H9 (cell line): ENCODE measurements at regions not wholly inside any gene's neighbourhood (a gene's known extent, or its start where the extent isn't known, plus 50 kb on each side); places are given as distances from the start of the nearest gene placed in this dataset.

Experiments used
- DNase-seq: peaks from one replicate; pipeline ENCODE4 v3.0.0-alpha.2; 2017
- H2AFZ ChIP-seq: one replicate; pipeline ENCODE4 v1.6.1; 2013; ENCODE audit warnings: mild to moderate bottlenecking, low read length, control low read depth, moderate library complexity
- H2AK5ac ChIP-seq: 2 replicates; pipeline ENCODE4 v1.6.1; 2013; ENCODE audit warnings: low read length, control low read depth, mixed read lengths; ENCODE audit not compliant: insufficient read length
- H2BK120ac ChIP-seq: one replicate; pipeline ENCODE4 v1.6.1; 2013; ENCODE audit warnings: low read depth, mild to moderate bottlenecking, low read length, control low read depth, inconsistent platforms; ENCODE audit not compliant: poor library complexity, severe bottlenecking
- H2BK12ac ChIP-seq: 2 replicates; pipeline ENCODE4 v1.6.1; 2013; ENCODE audit warnings: low read length, control low read depth, mixed read lengths, low read depth; ENCODE audit not compliant: insufficient read length
- H2BK15ac ChIP-seq: 2 replicates; pipeline ENCODE4 v1.6.1; 2013; ENCODE audit warnings: low read depth, low read length, control low read depth
- H2BK20ac ChIP-seq: one replicate; pipeline ENCODE4 v1.6.1; 2013; ENCODE audit warnings: low read depth, mild to moderate bottlenecking, low read length, control low read depth, inconsistent platforms; ENCODE audit not compliant: poor library complexity, severe bottlenecking
- H2BK5ac ChIP-seq: 2 replicates; pipeline ENCODE4 v1.6.1; 2013; ENCODE audit warnings: low read length, control low read depth, mixed read lengths; ENCODE audit not compliant: insufficient read length
- H3K14ac ChIP-seq: 2 replicates; pipeline ENCODE4 v1.6.1; 2013; ENCODE audit warnings: low read length, control low read depth; ENCODE audit not compliant: insufficient read depth
- H3K18ac ChIP-seq: 2 replicates; pipeline ENCODE4 v1.6.1; 2013; ENCODE audit warnings: low read depth, mild to moderate bottlenecking, mixed read lengths, low read length, control low read depth; ENCODE audit not compliant: insufficient read length
- H3K23ac ChIP-seq: 2 replicates; pipeline ENCODE4 v1.6.1; 2013; ENCODE audit warnings: low read length, control low read depth, mixed read lengths, low read depth; ENCODE audit not compliant: insufficient read length
- H3K23me2 ChIP-seq: 2 replicates; pipeline ENCODE4 v1.6.1; 2013; ENCODE audit warnings: low read depth, mild to moderate bottlenecking, mixed read lengths, low read length, control low read depth; ENCODE audit not compliant: insufficient read length, poor library complexity, severe bottlenecking
- H3K27ac ChIP-seq: 2 replicates; pipeline ENCODE4 v1.5.1; 2013; ENCODE audit warnings: low read length, control low read depth, mixed read lengths, low read depth; ENCODE audit not compliant: insufficient read length
- H3K27me3 ChIP-seq: 2 replicates; pipeline ENCODE4 v1.6.1; 2013; ENCODE audit warnings: low read length, control low read depth, inconsistent platforms; ENCODE audit not compliant: insufficient read depth
- H3K4ac ChIP-seq: 2 replicates; pipeline ENCODE4 v1.6.1; 2013; ENCODE audit warnings: low read depth, mild to moderate bottlenecking, control low read depth, inconsistent platforms, low read length, moderate library complexity
- H3K4me1 ChIP-seq: 2 replicates; pipeline ENCODE4 v1.6.1; 2013; ENCODE audit warnings: low read length, control low read depth, inconsistent platforms; ENCODE audit not compliant: insufficient read depth
- H3K4me2 ChIP-seq: 2 replicates; pipeline ENCODE4 v1.6.1; 2013; ENCODE audit warnings: low read length, control low read depth, mixed read lengths; ENCODE audit not compliant: insufficient read length, insufficient read depth
- H3K56ac ChIP-seq: 2 replicates; pipeline ENCODE4 v1.6.1; 2013; ENCODE audit warnings: low read depth, mild to moderate bottlenecking, mixed read lengths, low read length, control low read depth; ENCODE audit not compliant: insufficient read length
- H3K79me1 ChIP-seq: 2 replicates; pipeline ENCODE4 v1.6.1; 2013; ENCODE audit warnings: low read depth, mild to moderate bottlenecking, moderate library complexity, low read length, control low read depth, inconsistent platforms; ENCODE audit not compliant: insufficient read depth, poor library complexity, severe bottlenecking
- H3K79me2 ChIP-seq: 2 replicates; pipeline ENCODE4 v1.6.1; 2013; ENCODE audit warnings: low read length, control low read depth, inconsistent platforms; ENCODE audit not compliant: insufficient read depth
- H3K9ac ChIP-seq: 2 replicates; pipeline ENCODE4 v1.6.1; 2013; ENCODE audit warnings: low read length, control low read depth, mixed read lengths; ENCODE audit not compliant: insufficient read length; ENCODE audit errors: extremely low read depth
- H3K9me3 ChIP-seq: one replicate; pipeline ENCODE4 v1.6.1; 2013; ENCODE audit warnings: low read depth, low read length, inconsistent platforms; ENCODE audit not compliant: control insufficient read depth
- H3T11ph ChIP-seq: one replicate; pipeline ENCODE4 v1.6.1; 2013; ENCODE audit warnings: mild to moderate bottlenecking, low read length, control low read depth, inconsistent platforms
- H4K20me1 ChIP-seq: one replicate; pipeline ENCODE4 v1.6.1; 2013; ENCODE audit not compliant: control insufficient read depth, insufficient read length, insufficient read depth
- H4K5ac ChIP-seq: 2 replicates; pipeline ENCODE4 v1.6.1; 2013; ENCODE audit warnings: low read depth, mild to moderate bottlenecking, mixed read lengths, low read length, control low read depth; ENCODE audit not compliant: insufficient read length
- H4K8ac ChIP-seq: replicated peaks from 2 replicates; pipeline ENCODE4 v1.6.1; 2013; ENCODE audit warnings: low read length, control low read depth, mixed read lengths, low read depth; ENCODE audit not compliant: insufficient read length
- H4K91ac ChIP-seq: 2 replicates; pipeline ENCODE4 v1.6.1; 2013; ENCODE audit warnings: low read depth, mild to moderate bottlenecking, moderate library complexity, mixed read lengths, low read length, control low read depth; ENCODE audit not compliant: insufficient read length
- H3K27ac Mint-ChIP-seq, 3 experiments: 2 replicates in 2 of 3; 3 replicates in 1 of 3; pipeline ENCODE4 v1.8.0; 2020 to 2021; ENCODE audit warnings: mixed read lengths in 3 of 3, mild to moderate bottlenecking in 1 of 3, moderate library complexity in 1 of 3
- H3K27me3 Mint-ChIP-seq: 2 replicates; pipeline ENCODE4 v1.8.0; 2021; ENCODE audit warnings: low read depth, mild to moderate bottlenecking, moderate library complexity, mixed read lengths
- H3K36me3 Mint-ChIP-seq, 3 experiments: 2 replicates in 2 of 3; 3 replicates in 1 of 3; pipeline ENCODE4 v1.8.0; 2020 to 2021; ENCODE audit warnings: low read depth in 3 of 3, mixed read lengths in 3 of 3; ENCODE audit not compliant: insufficient read depth in 1 of 3
- H3K4me1 Mint-ChIP-seq, 2 experiments: 2 replicates each; pipeline ENCODE4 v1.8.0; 2020; ENCODE audit warnings: mixed read lengths in 2 of 2
- H3K4me3 Mint-ChIP-seq, 2 experiments: 2 replicates in 1 of 2; 3 replicates in 1 of 2; pipeline ENCODE4 v1.8.0; 2020 to 2021; ENCODE audit warnings: mild to moderate bottlenecking in 2 of 2, mixed read lengths in 2 of 2, moderate library complexity in 1 of 2
- H3K9me3 Mint-ChIP-seq, 2 experiments: 2 replicates in 1 of 2; 3 replicates in 1 of 2; pipeline ENCODE4 v1.8.0; 2020; ENCODE audit warnings: mild to moderate bottlenecking in 2 of 2, mixed read lengths in 2 of 2, moderate library complexity in 1 of 2
- CTCF ChIP-seq: fragments of 200-600 bp; sonication (generic); conservative IDR thresholded peaks from 3 replicates; pipeline ENCODE4 v1.8.0; 2021; ENCODE audit warnings: antibody characterized with exemption, mild to moderate bottlenecking
- WGBS: extraction: QIAGEN DNeasy Blood & Tissue Kit; methylation state at CpG from one replicate; pipeline ENCODE4 v1.1.7; 2013; ENCODE audit warnings: missing lambda C conversion rate, low lambda C conversion rate, mixed read lengths; ENCODE audit not compliant: insufficient read length; ENCODE audit errors: extremely low coverage; 5-methylcytosine and 5-hydroxymethylcytosine counted together

DNA sequence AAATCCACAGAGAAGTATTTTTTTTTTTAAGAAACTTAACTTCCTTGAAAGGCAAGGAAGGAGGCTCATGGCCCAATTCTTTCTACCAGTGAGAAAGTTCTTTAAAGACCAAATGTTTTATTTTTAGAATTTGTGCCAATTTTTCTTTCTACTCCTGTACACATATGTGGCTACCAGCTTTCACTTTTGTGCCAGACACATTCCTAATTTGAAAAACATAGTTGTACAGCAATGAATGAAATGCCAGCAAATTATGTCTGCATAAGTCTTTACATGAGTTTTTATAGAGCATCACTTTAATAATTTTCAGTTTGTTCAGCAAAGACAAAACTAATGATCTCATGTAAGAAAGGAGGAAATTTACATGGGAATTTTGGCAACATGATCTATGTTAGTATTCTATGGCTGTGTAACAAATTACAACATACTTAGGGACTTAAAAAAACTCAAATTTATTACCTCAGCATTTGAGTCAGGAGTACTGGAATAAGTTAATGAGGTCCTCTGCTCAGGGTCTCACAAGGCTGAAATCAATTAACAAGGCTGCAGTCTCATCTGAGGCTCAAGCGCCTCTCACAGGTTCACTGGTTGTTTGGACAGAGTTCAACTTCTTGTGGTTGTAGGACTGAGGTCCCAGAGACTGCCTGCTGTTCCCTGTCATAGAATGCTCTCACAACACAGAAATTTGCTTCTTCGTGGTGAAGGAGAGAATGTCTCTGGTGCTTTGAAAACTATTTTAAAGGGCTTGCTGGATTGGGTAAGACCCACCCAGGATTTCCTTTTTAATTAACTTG, 678.2 kb upstream of the FAM241A start:
- H3K36me3 Mint-ChIP-seq: no peaks in the 10 kb centered on the region
- Histone ChIP-seq H3K4me1 (no peaks in the 10 kb centered on the region), H3K4me2 (no peak overlapping the region), H4K8ac (no peak overlapping the region), H2BK15ac (no peak overlapping the region), H3K56ac (no peak overlapping the region), H2AFZ (no peak overlapping the region), H3K14ac (no peak overlapping the region), H3K9me3 (no peaks in the 10 kb centered on the region), H2BK12ac (no peak overlapping the region), H4K91ac (no peak overlapping the region), H2AK5ac (no peak overlapping the region), H3K18ac (no peak overlapping the region), H3K4ac (no peak overlapping the region), H3K27ac (no peak overlapping the region), H3K79me1 (no peaks in the 10 kb centered on the region), H3K23ac (no peak overlapping the region), H3K23me2 (no peaks in the 10 kb centered on the region), H2BK120ac (no peak overlapping the region), H2BK5ac (no peak overlapping the region), H3K79me2 (no peaks in the 10 kb centered on the region), H3K9ac (no peak overlapping the region), H3K27me3 (no peaks in the 10 kb centered on the region), H4K20me1 (no peaks in the 10 kb centered on the region), H3T11ph (no peak overlapping the region), H2BK20ac (no peak overlapping the region), H4K5ac (no peak overlapping the region)
- WGBS: no CpG with 5 or more reads among the region's 2 CpGs
- DNase-seq: no peak
- no peak overlapping the region for H3K4me3 Mint-ChIP-seq
- peaks cover 0 to 3% of the 10 kb centered on the region in 2 experiments; a peak in 1 of 5 replicates for H3K9me3 Mint-ChIP-seq
- no peaks in the 10 kb centered on the region for H3K4me1 Mint-ChIP-seq
- TF ChIP-seq CTCF: no peak
- H3K27ac Mint-ChIP-seq: no peak overlapping the region
- H3K27me3 Mint-ChIP-seq: no peaks in the 10 kb centered on the region
